ENCODE measurements at regions not wholly inside any gene's neighbourhood (a gene's known extent, or its start where the extent isn't known, plus 50 kb on each side); places are given as distances from the start of the nearest gene placed in this dataset.

GRCh38 chr16:60110531-60110930 lies 1376.4 kb upstream of the GOT2 start:
- no peaks in the 10 kb centered on the region for H3K4me1 ChIP-seq (ENCODE audit: insufficient read depth)
- H3K27me3 ChIP-seq: no peaks in the 10 kb centered on the region
- H3K36me3 ChIP-seq: no peaks in the 10 kb centered on the region
- intact Hi-C loops (cut with DNase I): no loop called here
- H3K27ac ChIP-seq: no peak overlapping the region
- no peak for DNase-seq
- WGBS, 3 donors: 25 to 55% (median 36%) methylated on average over 2 of the region's 2 CpGs
- TF ChIP-seq CTCF (IDR thresholded peaks at IDR 0.05) (no peak), EP300 (IDR thresholded peaks at IDR 0.05) (no peak), POLR2A (IDR thresholded peaks at IDR 0.05) (no peak)
- no peaks in the 10 kb centered on the region for H3K9me3 ChIP-seq
- H3K4me3 ChIP-seq: no peak overlapping the region

GRCh38 chr16:60107871-60108270 lies 1373.8 kb upstream of the GOT2 start:
- no peak for DNase-seq
- intact Hi-C loops (cut with DNase I): no loop called here
- no peaks in the 10 kb centered on the region for H3K4me1 ChIP-seq (ENCODE audit: insufficient read depth)
- H3K4me3 ChIP-seq: no peak overlapping the region
- H3K36me3 ChIP-seq: no peaks in the 10 kb centered on the region
- no peaks in the 10 kb centered on the region for H3K27me3 ChIP-seq
- no peak overlapping the region for H3K27ac ChIP-seq
- H3K9me3 ChIP-seq: no peaks in the 10 kb centered on the region
- WGBS, 3 donors: 77 to 83% (median 79%) methylated on average over 4 of the region's 4 CpGs
- no peak for TF ChIP-seq EP300 (IDR thresholded peaks at IDR 0.05)
- no peak for TF ChIP-seq CTCF (IDR thresholded peaks at IDR 0.05)
- TF ChIP-seq POLR2A (IDR thresholded peaks at IDR 0.05): no peak

GRCh38 chr16:60107437-60107836 lies 1373.3 kb upstream of the GOT2 start:
- intact Hi-C loops (cut with DNase I): no loop called here
- 64 to 69% (median 66%) methylated on average over 3 of the region's 3 CpGs for WGBS, 3 donors
- H3K36me3 ChIP-seq: no peaks in the 10 kb centered on the region
- H3K9me3 ChIP-seq: no peaks in the 10 kb centered on the region
- TF ChIP-seq CTCF (IDR thresholded peaks at IDR 0.05): no peak
- TF ChIP-seq POLR2A (IDR thresholded peaks at IDR 0.05): no peak
- TF ChIP-seq EP300 (IDR thresholded peaks at IDR 0.05): no peak
- H3K27me3 ChIP-seq: no peaks in the 10 kb centered on the region
- no peak overlapping the region for H3K4me3 ChIP-seq
- H3K4me1 ChIP-seq (ENCODE audit: insufficient read depth): no peaks in the 10 kb centered on the region
- no peak overlapping the region for H3K27ac ChIP-seq
- DNase-seq: no peak

DNA sequence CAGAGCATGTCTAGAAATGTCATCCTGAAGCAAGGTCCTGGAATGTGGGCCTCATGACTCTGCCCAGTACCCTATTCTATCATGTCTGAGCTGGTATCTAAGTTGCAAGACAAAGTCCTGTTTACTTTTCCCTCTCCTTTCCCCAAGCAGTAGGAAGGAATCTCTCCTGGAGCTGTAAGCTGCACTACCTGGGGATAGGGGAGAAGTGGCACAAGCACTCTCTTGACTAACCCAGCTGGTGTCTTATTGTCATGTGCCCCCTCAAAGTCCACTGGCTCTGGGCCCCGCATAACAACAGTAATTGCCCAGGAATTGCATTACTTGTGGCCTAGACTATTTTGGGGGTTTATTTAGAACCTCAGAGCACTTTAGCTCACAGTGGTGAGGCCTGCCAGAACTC lies 1366.3 kb upstream of the GOT2 start:
- no peak for DNase-seq
- 8 to 41% (median 38%) methylated on average over 1 of the region's 1 CpG for WGBS, 3 donors
- H3K27ac ChIP-seq: no peak overlapping the region
- TF ChIP-seq CTCF (IDR thresholded peaks at IDR 0.05): no peak
- no peaks in the 10 kb centered on the region for H3K27me3 ChIP-seq
- no peaks in the 10 kb centered on the region for H3K9me3 ChIP-seq
- no peaks in the 10 kb centered on the region for H3K4me1 ChIP-seq (ENCODE audit: insufficient read depth)
- H3K36me3 ChIP-seq: no peaks in the 10 kb centered on the region
- intact Hi-C loops (cut with DNase I): no loop called here
- H3K4me3 ChIP-seq: no peak overlapping the region

GRCh38 chr16:60091529-60091928 lies 1357.4 kb upstream of the GOT2 start:
- TF ChIP-seq EP300 (IDR thresholded peaks at IDR 0.05): no peak
- TF ChIP-seq POLR2A (IDR thresholded peaks at IDR 0.05): no peak
- TF ChIP-seq CTCF (IDR thresholded peaks at IDR 0.05): no peak
- H3K4me3 ChIP-seq: no peak overlapping the region
- DNase-seq: no peak
- H3K9me3 ChIP-seq: no peaks in the 10 kb centered on the region
- intact Hi-C loops (cut with DNase I): no loop called here
- H3K4me1 ChIP-seq (ENCODE audit: insufficient read depth): no peaks in the 10 kb centered on the region
- no peaks in the 10 kb centered on the region for H3K27me3 ChIP-seq
- 36 to 44% (median 37%) methylated on average over 3 of the region's 3 CpGs for WGBS, 3 donors
- H3K27ac ChIP-seq: no peak overlapping the region
- H3K36me3 ChIP-seq: no peaks in the 10 kb centered on the region

All from ovary (tissue), 7 donors.